Mesendoderm (in vitro differentiated cells): ENCODE measurements at regions not wholly inside any gene's neighbourhood (a gene's known extent, or its start where the extent isn't known, plus 50 kb on each side); places are given as distances from the start of the nearest gene placed in this dataset.
"Not testable (repeated sequence)": the region's sequence is repeated elsewhere in the genome, so short reads cannot be mapped to it uniquely, and the experiment has no call there.

Experiments used
- DNase-seq: peaks from one replicate; pipeline ENCODE4 v3.0.0; 2013
- H2AK5ac ChIP-seq: 2 replicates; pipeline ENCODE4 v1.6.1; 2013; ENCODE audit warnings: low read length, inconsistent platforms
- H2BK120ac ChIP-seq: 2 replicates; pipeline ENCODE4 v1.6.1; 2013; ENCODE audit warnings: low read depth, mild to moderate bottlenecking, low read length, moderate library complexity, mixed read lengths
- H2BK15ac ChIP-seq: replicated peaks from 2 replicates; pipeline ENCODE4 v1.6.1; 2013; ENCODE audit warnings: low read depth, mild to moderate bottlenecking, moderate library complexity
- H2BK5ac ChIP-seq: 2 replicates; pipeline ENCODE4 v1.6.1; 2013; ENCODE audit warnings: low read length, inconsistent platforms
- H3K18ac ChIP-seq: 2 replicates; pipeline ENCODE4 v1.6.1; 2013; ENCODE audit warnings: mild to moderate bottlenecking, low read length, mixed read lengths
- H3K23ac ChIP-seq: one replicate; pipeline ENCODE4 v1.6.1; 2013; ENCODE audit warnings: low read length
- H3K27ac ChIP-seq: 2 replicates; pipeline ENCODE4 v1.5.1; 2013; ENCODE audit warnings: low read depth, mild to moderate bottlenecking, inconsistent platforms, low read length, moderate library complexity
- H3K27me3 ChIP-seq: 2 replicates; pipeline ENCODE4 v1.6.1; 2013; ENCODE audit warnings: low read length, control low read depth, mild to moderate bottlenecking, inconsistent platforms; ENCODE audit not compliant: insufficient read depth, poor library complexity
- H3K36me3 ChIP-seq: 2 replicates; pipeline ENCODE4 v1.6.1; 2013; ENCODE audit warnings: low read length, inconsistent platforms; ENCODE audit not compliant: control insufficient read depth, insufficient read depth
- H3K4ac ChIP-seq: one replicate; pipeline ENCODE4 v1.6.1; 2013; ENCODE audit warnings: low read depth, mild to moderate bottlenecking, low read length, moderate library complexity
- H3K4me1 ChIP-seq: 2 replicates; pipeline ENCODE4 v1.6.1; 2013; ENCODE audit warnings: low read depth, low read length, inconsistent platforms; ENCODE audit not compliant: control insufficient read depth
- H3K4me2 ChIP-seq: 2 replicates; pipeline ENCODE4 v1.6.1; 2013; ENCODE audit warnings: low read length
- H3K4me3 ChIP-seq: 2 replicates; pipeline ENCODE4 v1.5.1; 2013; ENCODE audit warnings: mild to moderate bottlenecking, low read length
- H3K56ac ChIP-seq: one replicate; pipeline ENCODE4 v1.6.1; 2013; ENCODE audit warnings: low read length
- H3K79me1 ChIP-seq: 2 replicates; pipeline ENCODE4 v1.6.1; 2013; ENCODE audit warnings: low read length, inconsistent platforms
- H3K79me2 ChIP-seq: 2 replicates; pipeline ENCODE4 v1.6.1; 2013; ENCODE audit warnings: mild to moderate bottlenecking, low read length; ENCODE audit not compliant: control insufficient read depth, insufficient read depth
- H3K9ac ChIP-seq: 2 replicates; pipeline ENCODE4 v1.6.1; 2013; ENCODE audit warnings: low read length, inconsistent platforms
- H4K5ac ChIP-seq: one replicate; pipeline ENCODE4 v1.6.1; 2013; ENCODE audit warnings: low read length
- H4K8ac ChIP-seq: one replicate; pipeline ENCODE4 v1.6.1; 2013; ENCODE audit warnings: low read depth, mild to moderate bottlenecking, control low read depth, low read length, moderate library complexity
- whole genome bisulfite sequencing: extraction: QIAGEN DNeasy Blood & Tissue Kit; methylation state at CpG from one replicate; pipeline ENCODE4 v1.1.7; 2013; ENCODE audit warnings: low lambda C conversion rate, missing lambda C conversion rate; ENCODE audit not compliant: insufficient coverage; ENCODE audit errors: extremely low coverage; 5-methylcytosine and 5-hydroxymethylcytosine counted together

- no peak overlapping the region for H3K18ac ChIP-seq
- no peaks in the 10 kb centered on the region for H3K4me1 ChIP-seq
- no peak overlapping the region for H3K23ac ChIP-seq
- H3K4me3 ChIP-seq, result no peak overlapping the region
- no peaks in the 10 kb centered on the region for H3K79me2 ChIP-seq
- H3K36me3 ChIP-seq, result no peaks in the 10 kb centered on the region
- WGBS, result no CpG with 5 or more reads among the region's 3 CpGs
- no peak overlapping the region for H2BK15ac ChIP-seq
- no peak overlapping the region for H3K9ac ChIP-seq
- H4K5ac ChIP-seq, result no peak overlapping the region
- H3K4ac ChIP-seq, result no peak overlapping the region
- no peak overlapping the region for H2AK5ac ChIP-seq
- H3K56ac ChIP-seq, result no peak overlapping the region
- H3K79me1 ChIP-seq, result no peaks in the 10 kb centered on the region
- H3K27ac ChIP-seq, result no peak overlapping the region
- no peak for DNase-seq
- H3K27me3 ChIP-seq, result peaks cover 3% of the 10 kb centered on the region
- no peak overlapping the region for H3K4me2 ChIP-seq
- H2BK5ac ChIP-seq, result no peak overlapping the region
- H2BK120ac ChIP-seq, result no peak overlapping the region
- H4K8ac ChIP-seq, result no peak overlapping the region
Observed at GRCh38 chr4:138775489-138775888, 240.1 kb upstream of the NOCT start.

- no peak for DNase-seq
- H3K4me2 ChIP-seq, result no peak overlapping the region
- no peak overlapping the region for H3K23ac ChIP-seq
- no peak overlapping the region for H3K4ac ChIP-seq
- H4K8ac ChIP-seq, result no peak overlapping the region
- H3K36me3 ChIP-seq, result no peaks in the 10 kb centered on the region
- H4K5ac ChIP-seq, result no peak overlapping the region
- H3K27ac ChIP-seq, result no peak overlapping the region
- H3K79me2 ChIP-seq, result no peaks in the 10 kb centered on the region
- H3K79me1 ChIP-seq, result no peaks in the 10 kb centered on the region
- no peaks in the 10 kb centered on the region for H3K4me1 ChIP-seq
- H3K56ac ChIP-seq, result no peak overlapping the region
- H2BK120ac ChIP-seq, result no peak overlapping the region
- H2BK5ac ChIP-seq, result no peak overlapping the region
- WGBS, result no CpG with 5 or more reads among the region's 4 CpGs
- peaks cover 3% of the 10 kb centered on the region for H3K27me3 ChIP-seq
- no peak overlapping the region for H3K9ac ChIP-seq
- H2AK5ac ChIP-seq, result no peak overlapping the region
- H3K18ac ChIP-seq, result no peak overlapping the region
- H2BK15ac ChIP-seq, result no peak overlapping the region
- H3K4me3 ChIP-seq, result no peak overlapping the region
Observed at GRCh38 chr4:138774940-138775339, 240.6 kb upstream of the NOCT start.

GRCh38 chr4:138774125-138774524, 241.5 kb upstream of the NOCT start:
- H3K27me3 ChIP-seq, H3K23ac ChIP-seq, H4K8ac ChIP-seq, H3K79me2 ChIP-seq, H3K4me1 ChIP-seq, H2AK5ac ChIP-seq, DNase-seq, H3K79me1 ChIP-seq, H3K9ac ChIP-seq, H2BK120ac ChIP-seq, H3K4ac ChIP-seq, H3K18ac ChIP-seq, H2BK5ac ChIP-seq, H4K5ac ChIP-seq, H3K4me2 ChIP-seq, H3K56ac ChIP-seq, H2BK15ac ChIP-seq, H3K4me3 ChIP-seq, H3K27ac ChIP-seq, H3K36me3 ChIP-seq: not testable (repeated sequence)
- WGBS, result no CpG with 5 or more reads among the region's 4 CpGs

- Histone ChIP-seq H3K4ac (no peak overlapping the region), H3K4me3 (no peak overlapping the region), H3K23ac (no peak overlapping the region), H3K36me3 (no peaks in the 10 kb centered on the region), H3K56ac (no peak overlapping the region), H3K4me2 (no peak overlapping the region), H3K79me2 (no peaks in the 10 kb centered on the region), H3K9ac (no peak overlapping the region), H2BK120ac (no peak overlapping the region), H4K8ac (no peak overlapping the region), H3K27ac (no peak overlapping the region), H3K27me3 (peaks cover 3% of the 10 kb centered on the region), H4K5ac (no peak overlapping the region), H3K79me1 (no peaks in the 10 kb centered on the region), H3K18ac (no peak overlapping the region), H2AK5ac (no peak overlapping the region), H2BK5ac (no peak overlapping the region), H2BK15ac (no peak overlapping the region), H3K4me1 (no peaks in the 10 kb centered on the region)
- DNase-seq, result no peak
- WGBS, result no CpG with 5 or more reads among the region's 3 CpGs
Observed at GRCh38 chr4:138773321-138773720, 242.3 kb upstream of the NOCT start.

GRCh38 chr4:138772366-138772765, 243.2 kb upstream of the NOCT start:
- Histone ChIP-seq H3K27ac (no peak overlapping the region), H3K18ac (no peak overlapping the region), H2BK120ac (no peak overlapping the region), H3K36me3 (no peaks in the 10 kb centered on the region), H3K79me2 (no peaks in the 10 kb centered on the region), H2BK15ac (no peak overlapping the region), H3K23ac (no peak overlapping the region), H3K4ac (no peak overlapping the region), H2AK5ac (no peak overlapping the region), H3K4me2 (no peak overlapping the region), H3K4me1 (no peaks in the 10 kb centered on the region), H4K8ac (no peak overlapping the region), H3K79me1 (no peaks in the 10 kb centered on the region), H3K27me3 (peaks cover 2% of the 10 kb centered on the region), H3K9ac (no peak overlapping the region), H4K5ac (no peak overlapping the region), H2BK5ac (no peak overlapping the region), H3K4me3 (no peak overlapping the region), H3K56ac (no peak overlapping the region)
- DNase-seq, result no peak

- no peak overlapping the region for H4K8ac ChIP-seq
- no peak overlapping the region for H3K4me2 ChIP-seq
- no peak overlapping the region for H2BK15ac ChIP-seq
- H3K27me3 ChIP-seq, result no peaks in the 10 kb centered on the region
- no CpG with 5 or more reads among the region's 4 CpGs for WGBS
- H4K5ac ChIP-seq, result no peak overlapping the region
- H3K18ac ChIP-seq, result no peak overlapping the region
- no peak overlapping the region for H3K56ac ChIP-seq
- no peak overlapping the region for H2BK5ac ChIP-seq
- H3K4me3 ChIP-seq, result no peak overlapping the region
- H3K4ac ChIP-seq, result no peak overlapping the region
- H3K9ac ChIP-seq, result no peak overlapping the region
- no peak overlapping the region for H3K27ac ChIP-seq
- DNase-seq, result no peak
- H3K4me1 ChIP-seq, result no peaks in the 10 kb centered on the region
- H3K23ac ChIP-seq, result no peak overlapping the region
- no peaks in the 10 kb centered on the region for H3K79me1 ChIP-seq
- no peaks in the 10 kb centered on the region for H3K79me2 ChIP-seq
- H2BK120ac ChIP-seq, result no peak overlapping the region
- no peak overlapping the region for H2AK5ac ChIP-seq
- H3K36me3 ChIP-seq, result no peaks in the 10 kb centered on the region
Observed at GRCh38 chr4:138770818-138771217, 244.8 kb upstream of the NOCT start.
